ENCODE measurements at regions not wholly inside any gene's neighbourhood (a gene's known extent, or its start where the extent isn't known, plus 50 kb on each side); places are given as distances from the start of the nearest gene placed in this dataset.

DNA sequence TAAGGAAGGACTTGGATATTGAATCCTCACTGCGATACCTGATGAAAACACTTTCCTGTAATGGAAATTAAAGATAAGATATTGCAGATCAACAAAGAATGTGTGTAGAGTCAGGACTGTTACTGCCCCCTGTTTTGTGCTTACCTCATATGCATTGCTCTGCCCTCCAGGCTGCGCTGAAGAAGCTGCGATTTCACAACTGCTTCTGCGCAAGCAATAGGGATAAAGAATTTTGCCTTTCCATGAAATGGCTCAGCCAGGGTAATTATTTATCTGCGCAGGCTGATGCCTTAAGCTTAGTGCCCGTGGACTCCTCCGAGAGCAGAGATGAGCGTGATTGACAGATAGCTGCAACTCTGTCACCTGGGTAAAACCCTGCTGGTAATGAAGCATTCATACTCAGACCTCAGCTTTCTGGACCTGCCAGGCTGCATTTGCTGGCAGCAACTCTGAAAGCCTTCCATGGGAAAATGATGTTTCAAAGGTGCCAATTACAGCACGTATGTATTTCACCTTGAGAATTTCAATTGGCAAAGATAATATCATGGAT lies 370.6 kb downstream of the SAMD5 start:
- CTCF ChIA-PET: no interaction called here
- no peaks in the 10 kb centered on the region for H3K4me1 Mint-ChIP-seq
- H3K27me3 Mint-ChIP-seq: no peaks in the 10 kb centered on the region
- H3K9me3 Mint-ChIP-seq: no peaks in the 10 kb centered on the region
- H3K27ac Mint-ChIP-seq: no peak overlapping the region
- H3K4me3 Mint-ChIP-seq: no peak overlapping the region
- no peaks in the 10 kb centered on the region for H3K36me3 Mint-ChIP-seq (ENCODE audit: low read depth)
- POLR2A ChIA-PET: no interaction called here
- DNase-seq: no peak

DNA sequence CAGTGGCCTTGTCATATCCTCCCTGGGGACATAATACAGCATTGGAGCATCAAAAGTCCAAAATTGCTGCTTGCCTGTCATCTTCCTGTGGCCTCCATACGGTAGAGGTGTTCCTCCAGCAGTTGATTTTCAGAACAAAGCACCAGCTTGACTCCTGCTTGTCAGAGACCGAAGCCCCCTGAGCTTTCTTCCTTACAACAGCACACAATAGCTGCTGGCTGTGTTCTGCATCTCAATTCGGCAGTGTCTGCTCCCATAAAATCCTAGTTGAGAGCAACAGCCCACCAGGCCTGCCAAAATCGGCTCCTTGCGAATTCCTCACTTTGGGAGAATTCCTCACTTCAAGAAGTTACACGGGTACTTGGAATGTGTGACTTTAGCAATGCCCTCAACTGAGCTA lies 372.9 kb downstream of the SAMD5 start:
- Mint-ChIP-seq H3K9me3 (no peaks in the 10 kb centered on the region), H3K27ac (no peak overlapping the region), H3K36me3 (ENCODE audit: low read depth) (no peaks in the 10 kb centered on the region), H3K27me3 (no peaks in the 10 kb centered on the region), H3K4me1 (no peaks in the 10 kb centered on the region), H3K4me3 (no peak overlapping the region)
- no peak for DNase-seq
- POLR2A ChIA-PET: no interaction called here
- CTCF ChIA-PET: no interaction called here

DNA sequence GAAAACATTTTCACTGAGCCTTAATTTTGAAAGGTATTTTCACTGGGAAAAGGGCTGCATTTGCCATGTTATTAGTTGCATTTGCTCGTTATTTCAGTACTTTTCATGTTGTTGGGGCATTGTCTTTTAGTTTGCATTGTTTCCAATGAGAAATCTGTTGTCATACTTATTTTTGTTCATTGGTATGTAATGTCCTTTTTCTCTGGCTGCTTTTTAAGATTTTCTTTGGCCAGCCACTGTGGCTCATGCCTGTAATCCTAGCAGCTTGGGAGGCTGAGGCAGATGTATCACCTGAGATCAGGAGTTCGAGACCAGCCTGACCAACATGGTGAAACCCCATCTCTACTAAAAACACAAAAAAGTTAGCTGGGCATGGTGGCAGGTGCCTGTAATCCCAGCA lies 379.9 kb downstream of the SAMD5 start:
- no peak for DNase-seq
- Mint-ChIP-seq H3K4me3 (no peak overlapping the region), H3K27me3 (no peaks in the 10 kb centered on the region), H3K4me1 (no peaks in the 10 kb centered on the region), H3K9me3 (peaks cover 3% of the 10 kb centered on the region), H3K36me3 (ENCODE audit: low read depth) (no peaks in the 10 kb centered on the region), H3K27ac (no peak overlapping the region)
- POLR2A ChIA-PET: no interaction called here
- CTCF ChIA-PET: no interaction called here

DNA sequence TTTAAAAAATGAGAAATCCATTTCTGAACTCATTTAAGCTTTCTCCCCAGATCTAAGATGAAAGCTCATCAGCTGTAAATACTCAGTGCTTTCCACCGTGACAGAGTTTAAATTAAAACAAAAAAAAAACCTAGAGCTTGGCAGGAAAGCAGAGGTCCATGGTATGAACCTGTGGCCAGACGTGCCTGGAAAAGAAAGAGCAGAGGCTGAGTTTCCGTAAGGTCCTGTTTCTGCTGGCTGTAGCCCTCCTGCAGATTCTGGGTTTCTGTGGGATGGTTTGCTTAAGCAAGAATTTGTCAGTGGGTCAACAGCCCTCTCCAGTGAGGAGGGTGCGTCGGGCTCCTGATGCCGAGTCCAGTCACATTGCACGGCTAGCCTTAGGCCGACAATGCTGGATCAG lies 383.2 kb downstream of the SAMD5 start:
- no peak overlapping the region for H3K27ac Mint-ChIP-seq

DNA sequence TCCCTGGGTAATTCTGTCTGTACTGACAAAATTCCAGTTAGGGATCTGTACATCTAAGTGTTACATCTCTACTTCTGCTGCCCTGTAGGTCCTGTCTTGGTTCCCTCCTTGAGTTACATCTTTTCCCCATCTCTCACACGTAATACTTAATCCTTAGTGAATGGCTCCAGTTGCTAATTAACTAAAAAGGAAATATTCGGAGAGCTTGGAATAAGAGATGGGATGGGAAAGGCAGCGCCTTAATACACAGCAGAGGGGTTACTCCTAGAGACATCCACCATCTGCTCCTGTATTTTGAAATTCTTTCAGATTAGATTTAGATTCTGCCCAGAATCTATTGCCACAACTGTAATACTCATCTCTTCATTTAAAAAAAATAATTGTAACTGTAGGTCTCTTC lies 384.0 kb downstream of the SAMD5 start:
- Mint-ChIP-seq H3K36me3 (ENCODE audit: low read depth) (no peaks in the 10 kb centered on the region), H3K4me1 (no peaks in the 10 kb centered on the region), H3K27me3 (no peaks in the 10 kb centered on the region), H3K9me3 (peaks cover 3% of the 10 kb centered on the region), H3K27ac (no peak overlapping the region), H3K4me3 (no peak overlapping the region)
- CTCF ChIA-PET: no interaction called here
- POLR2A ChIA-PET: no interaction called here
- DNase-seq: no peak

More for the DNA sequence above, 383.2 kb downstream of the SAMD5 start:
- Mint-ChIP-seq H3K36me3 (ENCODE audit: low read depth) (no peaks in the 10 kb centered on the region), H3K4me1 (no peaks in the 10 kb centered on the region), H3K4me3 (no peak overlapping the region), H3K27me3 (no peaks in the 10 kb centered on the region), H3K9me3 (peaks cover 3% of the 10 kb centered on the region)
- ChIA-PET POLR2A (no interaction called here), CTCF (no interaction called here)
- DNase-seq: no peak

DNA sequence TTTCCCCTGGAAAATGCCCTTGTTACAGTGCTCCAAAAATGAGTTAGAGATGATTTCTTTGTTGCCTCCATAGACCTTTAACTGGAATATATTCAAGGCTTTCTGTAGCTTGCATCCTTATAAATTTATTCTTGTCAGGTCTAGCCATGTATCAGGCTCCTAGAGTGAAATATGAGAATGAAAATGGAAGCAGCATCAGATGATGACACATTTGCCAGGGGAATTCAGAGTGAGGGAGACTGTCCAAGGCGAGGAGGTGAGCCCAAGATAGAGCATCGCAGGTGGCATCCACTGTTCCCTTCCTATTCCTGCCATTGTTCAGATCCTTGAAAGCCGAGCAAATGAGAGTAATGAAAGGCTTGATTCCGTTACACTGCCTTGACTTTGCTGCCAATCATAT lies 386.8 kb downstream of the SAMD5 start:
- Mint-ChIP-seq H3K36me3 (ENCODE audit: low read depth) (no peaks in the 10 kb centered on the region), H3K4me3 (no peak overlapping the region), H3K27ac (no peak overlapping the region), H3K9me3 (no peaks in the 10 kb centered on the region), H3K27me3 (no peaks in the 10 kb centered on the region), H3K4me1 (no peaks in the 10 kb centered on the region)
- CTCF ChIA-PET: no interaction called here
- no peak for DNase-seq
- POLR2A ChIA-PET: no interaction called here

DNA sequence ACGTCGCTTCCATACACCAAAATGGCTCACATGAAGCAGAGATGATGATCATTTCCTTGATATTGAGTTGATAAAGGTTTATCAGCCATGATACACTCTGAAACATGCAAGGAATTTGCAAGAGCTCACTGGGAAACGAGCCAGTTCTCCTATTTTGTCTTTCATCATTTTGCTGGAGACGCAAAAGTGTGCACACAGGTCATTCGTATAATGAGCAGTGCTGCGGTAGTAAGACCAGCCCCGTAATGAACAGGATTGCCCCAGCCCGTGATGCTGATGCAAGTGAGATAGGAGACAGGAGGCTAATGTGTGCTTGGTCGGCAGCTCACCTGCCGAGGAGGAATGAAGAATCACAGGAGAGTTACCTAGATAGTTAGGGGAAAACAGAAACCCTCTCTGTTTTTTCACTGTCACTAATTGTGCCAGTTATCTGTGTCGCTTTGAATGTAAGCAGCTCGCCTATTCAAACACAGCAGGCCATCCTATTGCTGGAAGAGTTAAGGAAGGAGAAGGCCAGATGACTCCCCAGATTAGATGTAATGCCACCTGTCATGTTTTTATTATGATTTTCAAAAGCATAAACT lies 391.8 kb downstream of the SAMD5 start:
- POLR2A ChIA-PET: no interaction called here
- H3K27ac Mint-ChIP-seq: no peak overlapping the region
- H3K9me3 Mint-ChIP-seq: no peaks in the 10 kb centered on the region
- CTCF ChIA-PET: no interaction called here
- H3K27me3 Mint-ChIP-seq: no peaks in the 10 kb centered on the region
- no peaks in the 10 kb centered on the region for H3K36me3 Mint-ChIP-seq (ENCODE audit: low read depth)
- H3K4me3 Mint-ChIP-seq: no peak overlapping the region
- DNase-seq: no peak
- no peaks in the 10 kb centered on the region for H3K4me1 Mint-ChIP-seq

DNA sequence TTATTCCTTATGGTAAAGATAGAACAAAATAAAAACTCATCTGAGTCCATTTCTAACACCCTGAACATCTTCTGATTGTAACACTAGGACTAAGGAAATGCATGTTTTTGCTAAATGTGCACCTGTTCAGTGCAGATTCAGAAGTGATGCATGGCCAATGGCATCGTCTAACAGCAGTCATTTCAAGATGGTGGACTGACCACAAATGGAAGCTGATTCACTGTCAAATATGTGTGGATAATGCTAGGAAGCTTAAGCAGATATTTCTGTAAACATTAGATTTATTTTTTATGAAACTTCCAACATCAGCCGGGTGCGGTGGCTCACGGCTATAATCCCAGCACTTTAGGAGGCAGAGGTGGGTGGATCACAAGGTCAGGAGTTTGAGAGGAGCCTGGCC lies 394.8 kb downstream of the SAMD5 start:
- no peak for DNase-seq
- Mint-ChIP-seq H3K4me1 (no peaks in the 10 kb centered on the region), H3K36me3 (ENCODE audit: low read depth) (no peaks in the 10 kb centered on the region), H3K27ac (no peak overlapping the region), H3K4me3 (no peak overlapping the region), H3K27me3 (no peaks in the 10 kb centered on the region), H3K9me3 (no peaks in the 10 kb centered on the region)
- ChIA-PET CTCF (no interaction called here), POLR2A (no interaction called here)

DNA sequence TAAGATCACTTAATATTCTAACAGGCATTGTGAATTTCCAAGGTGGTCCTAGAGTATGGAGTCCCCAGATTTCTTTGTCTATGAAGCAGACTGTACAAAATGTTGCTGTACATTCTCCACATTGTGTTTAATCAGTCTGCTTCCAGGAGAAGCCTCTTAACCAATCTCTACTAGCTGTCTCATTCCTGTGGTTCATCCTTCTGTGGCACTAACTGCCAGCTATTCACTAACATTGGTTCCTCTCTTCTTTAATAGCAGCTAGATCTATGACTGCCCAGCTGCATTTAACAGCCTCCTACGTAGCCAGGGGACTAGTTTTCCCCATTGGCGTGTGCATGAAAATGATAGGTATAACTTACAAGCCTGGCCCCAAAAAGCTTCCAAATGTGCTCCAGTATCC lies 395.4 kb downstream of the SAMD5 start:
- H3K4me1 Mint-ChIP-seq: no peaks in the 10 kb centered on the region
- DNase-seq: no peak
- H3K4me3 Mint-ChIP-seq: no peak overlapping the region
- no peaks in the 10 kb centered on the region for H3K9me3 Mint-ChIP-seq
- no peak overlapping the region for H3K27ac Mint-ChIP-seq
- ChIA-PET POLR2A (no interaction called here), CTCF (interaction anchor here (0.7 kb wide), 1 partner anchor 19 kb away, joined by 4 read pairs; no protein-coding TSS in a partner anchor)
- H3K36me3 Mint-ChIP-seq (ENCODE audit: low read depth): no peaks in the 10 kb centered on the region
- no peaks in the 10 kb centered on the region for H3K27me3 Mint-ChIP-seq

DNA sequence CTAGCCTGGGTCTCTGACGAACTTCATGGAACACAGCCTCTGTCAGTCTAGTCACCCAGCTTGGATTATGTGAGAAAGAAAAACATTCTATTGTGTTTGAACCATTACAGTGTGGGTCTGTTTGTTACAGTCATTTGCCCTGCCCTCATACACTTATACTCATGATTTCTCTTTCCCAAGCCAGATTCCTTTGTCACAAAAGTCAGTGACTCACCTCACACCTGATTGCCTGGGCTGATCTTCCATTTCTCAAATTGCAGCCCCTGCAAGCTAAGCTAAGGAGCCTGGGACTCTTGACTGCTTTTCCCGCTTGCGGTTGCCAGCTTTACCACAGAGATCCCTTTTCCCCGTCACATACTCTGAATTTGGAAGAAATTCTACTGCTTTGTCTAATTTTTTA lies 395.9 kb downstream of the SAMD5 start:
- Mint-ChIP-seq H3K27me3 (no peaks in the 10 kb centered on the region), H3K27ac (no peak overlapping the region), H3K36me3 (ENCODE audit: low read depth) (no peaks in the 10 kb centered on the region), H3K9me3 (no peaks in the 10 kb centered on the region), H3K4me1 (no peaks in the 10 kb centered on the region), H3K4me3 (no peak overlapping the region)
- ChIA-PET POLR2A (interaction anchor here (0.6 kb wide), 1 partner anchor 57 kb away, joined by 3 read pairs; no protein-coding TSS in a partner anchor), CTCF (interaction anchor here (0.7 kb wide), 1 partner anchor 19 kb away, joined by 4 read pairs; no protein-coding TSS in a partner anchor)
- no peak for DNase-seq

DNA sequence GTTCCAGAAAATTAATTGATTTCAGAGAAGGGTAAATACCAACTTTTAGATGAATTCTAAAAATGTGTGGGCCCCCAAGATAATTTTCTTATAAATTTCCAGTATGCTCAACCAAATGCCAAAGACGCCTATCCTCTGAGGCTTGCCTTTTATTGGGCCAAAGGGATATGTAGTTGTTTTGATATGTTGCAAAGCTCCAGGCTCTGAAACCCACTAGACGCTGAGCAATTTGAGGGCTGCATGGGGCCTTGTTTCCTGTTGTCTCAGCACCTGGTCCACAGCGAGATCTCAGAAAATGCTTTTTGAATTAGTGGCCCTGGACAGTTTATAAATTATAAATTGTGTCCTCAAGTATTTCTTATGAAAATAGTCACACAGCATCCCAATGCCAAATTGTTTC lies 397.2 kb downstream of the SAMD5 start:
- CTCF ChIA-PET: no interaction called here
- Mint-ChIP-seq H3K4me3 (no peak overlapping the region), H3K9me3 (no peaks in the 10 kb centered on the region), H3K27ac (no peak overlapping the region), H3K27me3 (no peaks in the 10 kb centered on the region), H3K36me3 (ENCODE audit: low read depth) (no peaks in the 10 kb centered on the region), H3K4me1 (no peaks in the 10 kb centered on the region)
- no peak for DNase-seq
- POLR2A ChIA-PET: no interaction called here

DNA sequence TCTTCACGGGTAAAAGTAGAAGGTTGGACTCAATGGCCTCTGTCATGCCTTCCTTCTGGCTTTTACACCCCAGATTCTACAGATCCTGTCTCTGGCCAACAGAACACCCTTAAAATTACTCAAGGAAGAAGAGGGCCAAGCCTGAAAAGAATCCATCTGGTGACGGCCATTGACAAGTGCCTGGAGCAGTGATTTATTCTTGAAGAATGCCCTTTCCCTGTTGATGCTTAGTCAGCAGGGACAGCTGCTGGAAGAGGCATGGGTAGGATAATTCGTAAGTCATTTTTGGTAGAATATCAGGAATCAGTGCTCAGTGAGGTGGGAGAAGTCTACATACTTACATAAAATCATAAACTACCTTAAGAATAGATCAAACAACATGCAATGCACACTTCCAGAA lies 397.9 kb downstream of the SAMD5 start:
- Mint-ChIP-seq H3K4me3 (no peak overlapping the region), H3K4me1 (no peaks in the 10 kb centered on the region), H3K27me3 (no peaks in the 10 kb centered on the region), H3K36me3 (ENCODE audit: low read depth) (no peaks in the 10 kb centered on the region), H3K9me3 (no peaks in the 10 kb centered on the region), H3K27ac (no peak overlapping the region)
- DNase-seq: no peak
- ChIA-PET CTCF (no interaction called here), POLR2A (interaction anchor here (0.6 kb wide), 1 partner anchor 731 kb away, joined by 3 read pairs; no protein-coding TSS in a partner anchor)

DNA sequence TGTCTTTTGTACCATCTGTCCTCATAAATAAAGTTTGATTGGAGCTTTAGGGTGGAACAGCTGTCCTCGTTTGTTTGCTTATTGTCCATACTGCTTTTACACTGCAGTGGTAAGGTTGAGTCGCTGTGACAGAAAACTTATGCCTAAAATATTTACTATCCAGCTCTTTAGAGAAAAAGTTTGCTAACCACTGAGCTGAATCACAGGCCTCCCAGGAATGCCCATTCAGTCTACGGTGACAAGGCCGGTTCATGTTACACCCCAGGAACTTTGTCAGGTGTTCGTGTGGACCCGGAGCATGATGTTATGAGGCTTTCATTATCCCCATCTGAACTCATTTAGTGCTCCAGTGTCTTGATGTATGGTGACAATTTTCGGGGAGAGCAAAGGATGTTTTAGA lies 401.1 kb downstream of the SAMD5 start:
- no peaks in the 10 kb centered on the region for H3K36me3 Mint-ChIP-seq (ENCODE audit: low read depth)
- POLR2A ChIA-PET: no interaction called here
- CTCF ChIA-PET: no interaction called here
- peak overlapping the region; percentile 73 for H3K27ac Mint-ChIP-seq
- no peaks in the 10 kb centered on the region for H3K27me3 Mint-ChIP-seq
- no peak overlapping the region for H3K4me3 Mint-ChIP-seq
- DNase-seq: no peak
- no peaks in the 10 kb centered on the region for H3K4me1 Mint-ChIP-seq
- H3K9me3 Mint-ChIP-seq: no peaks in the 10 kb centered on the region

DNA sequence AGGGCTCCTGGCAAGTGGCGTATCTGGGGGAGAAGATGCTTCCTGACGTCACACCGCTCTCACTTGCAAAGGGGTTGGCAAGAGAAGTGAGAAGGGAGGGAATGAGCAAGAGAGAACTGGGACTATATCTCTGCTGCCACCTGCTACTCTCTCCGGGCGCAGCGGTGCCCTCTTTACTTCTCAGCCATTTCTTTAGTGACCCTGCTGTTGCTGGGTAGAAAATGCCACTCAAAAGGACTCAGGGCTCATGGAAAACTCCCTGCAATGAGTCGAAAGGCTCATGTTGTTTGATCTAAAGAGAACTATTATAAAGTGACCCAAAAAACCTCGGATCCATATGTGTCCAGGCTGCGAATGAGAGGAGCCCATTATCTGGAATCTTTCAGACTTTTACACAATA lies 401.8 kb downstream of the SAMD5 start:
- no peaks in the 10 kb centered on the region for H3K9me3 Mint-ChIP-seq
- H3K27ac Mint-ChIP-seq: no peak overlapping the region
- H3K4me3 Mint-ChIP-seq: no peak overlapping the region
- CTCF ChIA-PET: no interaction called here
- no peak for DNase-seq
- no peaks in the 10 kb centered on the region for H3K36me3 Mint-ChIP-seq (ENCODE audit: low read depth)
- H3K27me3 Mint-ChIP-seq: no peaks in the 10 kb centered on the region
- POLR2A ChIA-PET: no interaction called here
- no peaks in the 10 kb centered on the region for H3K4me1 Mint-ChIP-seq
